NCI-H82 treated with DMSO at 0.1 percent for 48 hours (cell line): ENCODE measurements at regions not wholly inside any gene's neighbourhood (a gene's known extent, or its start where the extent isn't known, plus 50 kb on each side); places are given as distances from the start of the nearest gene placed in this dataset.
A peak's percentile ranks its signal among the peaks of the same experiment; 100 is the strongest.
"Not testable (repeated sequence)": the region's sequence is repeated elsewhere in the genome, so short reads cannot be mapped to it uniquely, and the experiment has no call there.

Experiments
- DNase-seq: peaks from one replicate; lab custom pipeline; 2025; ENCODE audit not compliant: unreplicated experiment; lab: John Stamatoyannopoulos, UW

- DNase-seq: no peak
Measured at GRCh38 chr5:25570067-25570583, 925.3 kb upstream of the CDH10 start.

- no peak for DNase-seq
Measured at GRCh38 chr5:25568989-25569625, 924.3 kb upstream of the CDH10 start.

DNA sequence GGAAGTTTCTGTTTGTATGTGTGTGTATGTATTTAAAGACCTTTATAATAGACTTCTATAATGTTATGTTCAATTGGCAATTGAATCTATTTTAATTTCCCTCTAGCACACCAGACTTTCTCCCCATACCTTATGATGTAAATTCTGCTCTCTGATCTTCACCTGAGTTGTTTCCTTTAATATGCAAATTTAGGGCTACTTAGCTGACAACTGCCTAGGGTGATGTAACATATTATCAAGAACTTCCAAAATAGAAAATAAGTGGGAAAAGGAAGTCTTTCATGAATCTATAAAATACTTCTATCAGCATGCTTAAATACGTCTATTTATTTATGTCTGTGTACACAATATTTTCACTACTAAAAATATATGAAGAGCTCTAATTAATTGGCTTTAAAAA is 923.5 kb upstream of the CDH10 start:
- no peak for DNase-seq

- DNase-seq: no peak
Measured at GRCh38 chr5:25567881-25568280, 923.1 kb upstream of the CDH10 start.

DNA sequence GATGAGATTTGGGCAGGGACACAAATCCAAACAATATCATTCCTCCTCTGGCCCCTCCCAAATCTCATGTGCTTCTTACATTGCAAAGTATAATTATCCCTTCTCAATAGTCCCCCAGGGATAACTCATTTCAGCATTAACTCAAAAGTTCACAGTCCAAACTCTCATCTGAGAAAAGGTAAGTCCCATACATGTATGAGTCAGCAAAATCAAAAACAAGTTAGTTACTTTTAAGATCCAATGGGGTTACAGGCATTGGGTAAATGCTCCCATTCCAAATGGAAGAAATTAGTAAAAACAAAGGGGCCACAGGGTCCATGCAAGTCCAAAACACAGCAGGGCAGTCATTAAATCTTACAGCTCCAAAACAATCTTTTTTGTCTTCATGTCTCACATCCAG is 917.9 kb upstream of the CDH10 start:
- no peak for DNase-seq

DNA sequence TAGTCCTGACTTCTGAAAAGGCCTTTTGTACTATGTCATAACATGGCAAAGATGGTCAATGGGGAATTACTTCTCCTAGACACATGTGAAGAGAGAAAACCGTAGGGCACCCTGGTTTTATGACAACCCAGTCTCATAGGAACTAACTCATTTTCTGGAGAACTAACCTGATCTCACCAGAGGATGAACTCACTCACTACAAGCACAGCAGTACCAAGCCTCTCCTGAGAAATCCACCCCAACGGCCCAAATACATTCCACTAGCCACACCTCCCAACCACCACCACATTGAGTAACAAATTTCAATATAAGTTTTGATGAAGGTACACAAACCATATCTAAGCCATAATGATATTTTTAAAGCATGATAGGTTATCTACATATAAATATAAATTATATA is 909.3 kb upstream of the CDH10 start:
- no peak for DNase-seq

DNA sequence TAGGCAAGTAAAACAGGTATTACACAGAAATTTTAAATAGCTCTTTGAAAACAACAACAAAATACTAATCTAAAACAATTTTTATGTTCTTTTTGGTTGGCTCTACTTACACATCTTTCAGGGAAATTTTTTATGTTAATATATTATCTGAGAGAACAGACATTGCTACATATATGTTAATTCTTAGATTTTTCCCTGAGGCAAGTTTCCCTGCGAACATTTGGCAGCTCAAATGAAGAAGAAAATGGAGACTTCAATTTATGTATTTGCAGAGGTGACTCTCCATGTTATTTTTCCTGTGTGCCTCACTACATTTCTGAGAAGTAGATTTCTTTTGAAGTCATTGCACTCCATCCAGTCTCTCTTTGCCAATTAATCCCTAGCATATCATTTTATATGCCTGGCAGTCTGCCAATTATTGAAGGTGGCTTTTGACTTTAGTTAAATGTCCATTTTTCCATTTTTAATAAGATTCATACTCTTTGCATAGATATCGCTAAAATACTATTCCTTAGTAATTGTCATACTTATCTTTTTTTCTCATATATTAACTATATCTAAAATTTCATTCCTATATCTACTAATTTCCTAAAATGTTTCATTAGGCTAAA is 908.2 kb upstream of the CDH10 start:
- DNase-seq: no peak

GRCh38 chr5:25550793-25551192 is 906.0 kb upstream of the CDH10 start:
- DNase-seq: no peak

DNA sequence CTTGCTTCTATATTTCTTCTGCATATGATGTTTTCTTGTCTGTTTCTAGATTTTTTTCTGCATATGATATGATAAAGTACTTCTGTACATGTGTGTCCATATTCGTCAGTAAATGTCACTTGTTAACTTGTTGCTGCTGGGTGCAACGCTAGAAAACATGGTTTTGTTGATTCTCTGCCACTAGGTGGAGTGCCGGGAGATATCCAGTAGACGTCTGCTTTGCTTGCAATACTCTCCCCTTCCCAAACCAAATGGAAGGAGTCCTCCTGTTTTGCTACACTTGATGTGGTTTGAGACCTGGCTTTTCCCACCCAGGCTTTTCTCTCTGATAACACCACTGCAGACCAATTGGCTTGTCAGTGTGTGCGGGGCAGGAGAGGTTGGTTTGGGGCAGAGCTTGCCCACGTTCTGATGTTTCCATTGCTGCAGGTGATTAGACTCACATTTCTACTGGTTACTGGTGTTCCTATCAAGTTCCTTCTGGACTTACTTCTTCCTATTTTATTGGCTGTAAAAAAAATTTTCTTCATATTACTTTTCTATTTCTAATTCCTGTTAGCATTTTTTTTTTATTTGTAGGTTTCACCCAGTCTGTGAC is 900.0 kb upstream of the CDH10 start:
- DNase-seq: peak; percentile 9

- DNase-seq: no peak
Measured at GRCh38 chr5:25540628-25541027, 895.9 kb upstream of the CDH10 start.

GRCh38 chr5:25539536-25539935 is 894.8 kb upstream of the CDH10 start:
- no peak for DNase-seq

GRCh38 chr5:25536461-25536860 is 891.7 kb upstream of the CDH10 start:
- DNase-seq: not testable (repeated sequence)

- DNase-seq: peak; percentile 90
Measured at GRCh38 chr5:25516141-25516540, 871.4 kb upstream of the CDH10 start.

GRCh38 chr5:25515525-25515924 is 870.7 kb upstream of the CDH10 start:
- DNase-seq: peak; percentile 83

DNA sequence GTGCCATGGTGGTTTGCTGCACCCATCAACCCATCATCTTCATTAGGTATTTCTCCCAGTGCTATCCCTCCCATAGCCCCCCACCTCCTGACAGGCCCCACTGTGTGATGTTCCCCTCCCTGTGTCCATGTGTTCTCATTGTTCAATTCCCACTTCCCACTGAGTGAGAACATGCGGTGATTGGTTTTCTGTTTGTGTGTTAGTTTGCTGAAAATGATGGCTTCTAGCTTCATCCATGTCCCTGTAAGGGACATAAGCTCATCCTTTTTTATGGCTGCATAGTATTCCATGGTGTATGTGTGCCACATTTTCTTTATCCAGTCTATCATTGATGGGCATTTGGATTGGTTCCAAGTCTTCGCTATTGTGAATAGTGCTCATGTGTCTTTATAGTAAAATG is 865.9 kb upstream of the CDH10 start:
- DNase-seq: not testable (repeated sequence)

- not testable (repeated sequence) for DNase-seq
Measured at GRCh38 chr5:25508011-25508410, 863.2 kb upstream of the CDH10 start.

DNA sequence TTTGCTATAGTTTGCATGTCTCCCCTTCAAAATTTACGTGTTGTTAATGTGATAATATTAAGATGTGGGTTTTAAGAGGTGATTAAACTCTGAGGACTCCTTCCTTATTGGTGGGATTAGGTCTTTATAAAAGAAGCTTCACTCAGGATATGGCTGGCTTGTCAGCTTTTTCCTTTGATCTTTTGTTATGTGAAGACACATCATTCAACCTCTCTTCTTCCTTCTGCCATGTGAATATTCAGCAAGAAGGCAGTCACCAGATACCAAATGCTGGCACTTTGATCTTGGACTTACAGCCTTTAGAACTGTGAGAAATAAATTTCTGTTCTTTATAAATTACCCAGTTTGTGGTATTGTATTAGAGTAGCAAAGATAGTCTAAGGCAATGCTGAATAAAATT is 855.9 kb upstream of the CDH10 start:
- DNase-seq: no peak

- DNase-seq: no peak
Measured at GRCh38 chr5:25489834-25490538, 845.2 kb upstream of the CDH10 start.

- DNase-seq: no peak
Measured at GRCh38 chr5:25488119-25488518, 843.3 kb upstream of the CDH10 start.

DNA sequence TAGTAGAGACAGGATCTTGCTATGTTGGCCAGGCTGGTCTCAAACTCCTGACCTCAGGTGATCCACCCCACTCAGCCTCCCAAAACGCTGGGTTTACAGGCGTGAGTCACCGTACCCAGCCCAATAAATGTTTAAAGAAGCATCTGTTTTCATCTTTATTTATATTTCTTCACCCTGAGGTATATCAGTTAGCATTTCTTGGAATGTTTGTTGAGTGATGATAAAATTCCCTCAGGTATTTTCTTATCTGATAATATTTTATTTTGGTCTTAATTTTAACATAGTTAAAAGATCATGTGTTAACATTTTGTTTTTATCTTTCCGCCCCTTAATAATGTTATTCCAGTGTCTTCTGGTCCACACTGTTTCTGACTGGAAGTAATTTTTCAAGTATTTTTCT is 839.6 kb upstream of the CDH10 start:
- no peak for DNase-seq

DNA sequence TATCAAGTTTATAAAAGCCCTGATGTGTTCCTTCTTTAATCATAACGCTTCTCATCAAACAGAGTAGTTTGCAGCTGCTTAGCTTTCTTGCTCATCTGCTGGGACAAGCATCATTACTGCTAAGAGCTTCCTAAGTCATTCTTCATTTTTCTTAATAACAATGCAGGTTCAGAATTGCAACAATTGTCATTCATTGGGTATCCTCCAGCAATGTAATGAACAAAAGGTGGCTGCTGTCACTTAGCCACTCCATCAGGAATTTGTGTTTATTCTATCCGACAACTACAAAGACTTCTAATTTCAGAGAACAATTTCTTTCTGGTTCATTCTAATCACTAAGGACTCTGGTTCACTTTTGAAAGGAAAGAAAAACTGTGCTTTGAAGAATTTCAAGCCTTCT is 836.7 kb upstream of the CDH10 start:
- DNase-seq: no peak

DNA sequence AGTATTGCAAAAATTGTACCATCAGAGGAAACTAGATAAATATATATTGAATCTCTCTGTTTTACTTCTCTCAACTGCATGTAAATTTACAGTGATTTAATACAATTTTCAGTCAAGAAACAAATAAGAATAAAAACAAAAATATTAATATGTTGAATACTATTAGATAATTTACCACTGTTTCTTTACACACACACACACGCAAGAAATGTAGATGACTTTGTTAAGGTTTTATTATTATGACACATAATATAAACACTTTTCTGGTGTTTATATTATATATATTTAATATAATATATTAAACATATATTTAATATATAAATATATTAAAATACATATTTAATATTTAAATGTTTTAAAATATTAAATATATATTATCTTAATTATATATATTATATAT is 814.3 kb upstream of the CDH10 start:
- no peak for DNase-seq
